ENCODE measurements at regions not wholly inside any gene's neighbourhood (a gene's known extent, or its start where the extent isn't known, plus 50 kb on each side); places are given as distances from the start of the nearest gene placed in this dataset.

DNA sequence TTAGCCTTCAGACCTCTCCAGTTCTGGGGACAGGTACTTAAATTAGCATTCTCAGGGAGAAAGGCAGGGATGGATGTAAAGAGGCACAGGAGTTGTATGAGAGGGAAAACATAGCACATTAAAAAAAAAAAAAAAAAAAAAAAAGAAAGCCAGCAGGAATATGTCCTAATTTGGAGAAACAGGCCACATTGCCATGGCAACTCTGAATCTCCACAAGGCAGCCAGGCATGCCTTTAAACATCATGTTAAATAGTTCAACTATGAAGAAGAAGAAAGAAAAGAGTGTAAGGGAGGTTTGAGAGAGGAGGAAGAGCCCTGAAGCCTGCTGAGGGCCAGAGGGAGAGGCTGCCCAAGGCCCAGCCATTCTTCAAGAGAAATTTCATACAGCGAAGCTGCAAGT, 145.8 kb downstream of the GRIN2B start:
- Histone ChIP-seq H3K36me3 (ENCODE audit: control insufficient read depth, insufficient read depth, low read length) (no peaks in the 10 kb centered on the region), H3K9me3 (ENCODE audit: control insufficient read depth, insufficient read depth, low read depth, low read length) (no peaks in the 10 kb centered on the region), H3K27ac (ENCODE audit: low read length) (no peak overlapping the region), H3K4me1 (ENCODE audit: control insufficient read depth, insufficient read depth, low read length) (no peaks in the 10 kb centered on the region), H3K4me3 (ENCODE audit: low read depth in 2 of 2, low read length in 2 of 2) (no peak overlapping the region), H3K27me3 (ENCODE audit: control insufficient read depth, insufficient read depth, low read length) (no peaks in the 10 kb centered on the region)
- no peak for DNase-seq (ENCODE audit: low read depth, low spot score)
- no peak for TF ChIP-seq SIN3A (IDR thresholded peaks at IDR 0.05; ENCODE audit: borderline replicate concordance, insufficient read depth, low read depth, low read length)
- TF ChIP-seq, protein P1, sequence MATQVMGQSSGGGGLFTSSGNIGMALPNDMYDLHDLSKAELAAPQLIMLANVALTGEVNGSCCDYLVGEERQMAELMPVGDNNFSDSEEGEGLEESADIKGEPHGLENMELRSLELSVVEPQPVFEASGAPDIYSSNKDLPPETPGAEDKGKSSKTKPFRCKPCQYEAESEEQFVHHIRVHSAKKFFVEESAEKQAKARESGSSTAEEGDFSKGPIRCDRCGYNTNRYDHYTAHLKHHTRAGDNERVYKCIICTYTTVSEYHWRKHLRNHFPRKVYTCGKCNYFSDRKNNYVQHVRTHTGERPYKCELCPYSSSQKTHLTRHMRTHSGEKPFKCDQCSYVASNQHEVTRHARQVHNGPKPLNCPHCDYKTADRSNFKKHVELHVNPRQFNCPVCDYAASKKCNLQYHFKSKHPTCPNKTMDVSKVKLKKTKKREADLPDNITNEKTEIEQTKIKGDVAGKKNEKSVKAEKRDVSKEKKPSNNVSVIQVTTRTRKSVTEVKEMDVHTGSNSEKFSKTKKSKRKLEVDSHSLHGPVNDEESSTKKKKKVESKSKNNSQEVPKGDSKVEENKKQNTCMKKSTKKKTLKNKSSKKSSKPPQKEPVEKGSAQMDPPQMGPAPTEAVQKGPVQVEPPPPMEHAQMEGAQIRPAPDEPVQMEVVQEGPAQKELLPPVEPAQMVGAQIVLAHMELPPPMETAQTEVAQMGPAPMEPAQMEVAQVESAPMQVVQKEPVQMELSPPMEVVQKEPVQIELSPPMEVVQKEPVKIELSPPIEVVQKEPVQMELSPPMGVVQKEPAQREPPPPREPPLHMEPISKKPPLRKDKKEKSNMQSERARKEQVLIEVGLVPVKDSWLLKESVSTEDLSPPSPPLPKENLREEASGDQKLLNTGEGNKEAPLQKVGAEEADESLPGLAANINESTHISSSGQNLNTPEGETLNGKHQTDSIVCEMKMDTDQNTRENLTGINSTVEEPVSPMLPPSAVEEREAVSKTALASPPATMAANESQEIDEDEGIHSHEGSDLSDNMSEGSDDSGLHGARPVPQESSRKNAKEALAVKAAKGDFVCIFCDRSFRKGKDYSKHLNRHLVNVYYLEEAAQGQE (IDR thresholded peaks at IDR 0.05; ENCODE audit: insufficient read depth in 1 of 2, low read depth in 2 of 2, low read length in 1 of 2), result no peak
- TF ChIP-seq TCF7L2 (IDR thresholded peaks at IDR 0.05; ENCODE audit: low read depth, low read length), result no peak
- TF ChIP-seq, protein P2, sequence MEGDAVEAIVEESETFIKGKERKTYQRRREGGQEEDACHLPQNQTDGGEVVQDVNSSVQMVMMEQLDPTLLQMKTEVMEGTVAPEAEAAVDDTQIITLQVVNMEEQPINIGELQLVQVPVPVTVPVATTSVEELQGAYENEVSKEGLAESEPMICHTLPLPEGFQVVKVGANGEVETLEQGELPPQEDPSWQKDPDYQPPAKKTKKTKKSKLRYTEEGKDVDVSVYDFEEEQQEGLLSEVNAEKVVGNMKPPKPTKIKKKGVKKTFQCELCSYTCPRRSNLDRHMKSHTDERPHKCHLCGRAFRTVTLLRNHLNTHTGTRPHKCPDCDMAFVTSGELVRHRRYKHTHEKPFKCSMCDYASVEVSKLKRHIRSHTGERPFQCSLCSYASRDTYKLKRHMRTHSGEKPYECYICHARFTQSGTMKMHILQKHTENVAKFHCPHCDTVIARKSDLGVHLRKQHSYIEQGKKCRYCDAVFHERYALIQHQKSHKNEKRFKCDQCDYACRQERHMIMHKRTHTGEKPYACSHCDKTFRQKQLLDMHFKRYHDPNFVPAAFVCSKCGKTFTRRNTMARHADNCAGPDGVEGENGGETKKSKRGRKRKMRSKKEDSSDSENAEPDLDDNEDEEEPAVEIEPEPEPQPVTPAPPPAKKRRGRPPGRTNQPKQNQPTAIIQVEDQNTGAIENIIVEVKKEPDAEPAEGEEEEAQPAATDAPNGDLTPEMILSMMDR (IDR thresholded peaks at IDR 0.05), result no peak
- TF ChIP-seq POLR2AphosphoS5 (IDR thresholded peaks at IDR 0.05; ENCODE audit: low read depth, low read length), result no peak
- no peak for ATAC-seq
- in situ Hi-C loops (cut with HindIII; ENCODE audit: low pct_unique_long_range_greater_than_20kb, low sequenced_read_pairs) (no loop called here), intact Hi-C loops (cut with micrococcal nuclease; ENCODE audit: unreplicated experiment) (no loop called here)
- no TSS peak for BruUV-seq (replicated peaks)
- CTCF ChIA-PET, result no interaction called here
- POLR2A ChIA-PET, result no interaction called here

DNA sequence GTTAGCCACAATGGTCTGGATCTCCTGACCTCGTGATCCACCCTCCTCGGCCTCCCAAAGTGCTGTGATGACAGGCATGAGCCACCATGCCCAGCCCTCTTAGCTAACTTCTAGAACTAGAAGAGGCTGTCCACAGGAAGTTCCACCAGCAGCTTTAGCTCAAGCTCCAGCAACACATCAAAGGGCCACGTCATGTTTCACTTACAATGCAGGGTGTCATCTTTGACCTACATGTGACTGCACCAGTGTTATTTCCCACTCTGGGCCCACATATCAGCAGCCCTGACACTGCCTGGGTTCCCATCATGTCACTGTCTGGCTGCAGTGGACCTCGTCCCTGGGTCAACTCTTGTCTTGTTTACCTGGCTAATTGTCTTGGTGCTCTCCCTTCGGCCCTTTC, 147.2 kb downstream of the GRIN2B start:
- Histone ChIP-seq H3K27ac (ENCODE audit: low read length) (no peak overlapping the region), H3K9me3 (ENCODE audit: control insufficient read depth, insufficient read depth, low read depth, low read length) (no peaks in the 10 kb centered on the region), H3K4me1 (ENCODE audit: control insufficient read depth, insufficient read depth, low read length) (no peaks in the 10 kb centered on the region), H3K36me3 (ENCODE audit: control insufficient read depth, insufficient read depth, low read length) (no peaks in the 10 kb centered on the region), H3K4me3 (ENCODE audit: low read depth in 2 of 2, low read length in 2 of 2) (no peak overlapping the region), H3K27me3 (ENCODE audit: control insufficient read depth, insufficient read depth, low read length) (no peaks in the 10 kb centered on the region)
- no peak for ATAC-seq
- intact Hi-C loops (cut with micrococcal nuclease; ENCODE audit: unreplicated experiment) (no loop called here), in situ Hi-C loops (cut with HindIII; ENCODE audit: low pct_unique_long_range_greater_than_20kb, low sequenced_read_pairs) (no loop called here)
- TF ChIP-seq SIN3A (IDR thresholded peaks at IDR 0.05; ENCODE audit: borderline replicate concordance, insufficient read depth, low read depth, low read length) (no peak), POLR2AphosphoS5 (IDR thresholded peaks at IDR 0.05; ENCODE audit: low read depth, low read length) (no peak), TCF7L2 (IDR thresholded peaks at IDR 0.05; ENCODE audit: low read depth, low read length) (no peak)
- TF ChIP-seq, protein P1 (IDR thresholded peaks at IDR 0.05; ENCODE audit: insufficient read depth in 1 of 2, low read depth in 2 of 2, low read length in 1 of 2), result no peak
- TF ChIP-seq, protein P2 (IDR thresholded peaks at IDR 0.05), result no peak
- DNase-seq (ENCODE audit: low read depth, low spot score), result no peak
- BruUV-seq (replicated peaks), result no TSS peak
- ChIA-PET POLR2A (no interaction called here), CTCF (no interaction called here)

Data from Panc1 (cell line).